ENCODE measurements at regions not wholly inside any gene's neighbourhood (a gene's known extent, or its start where the extent isn't known, plus 50 kb on each side); places are given as distances from the start of the nearest gene placed in this dataset.

GRCh38 chr5:81855591-81855990 is 104.7 kb upstream of the SSBP2 start:
- no peak for DNase-seq

- DNase-seq = no peak
These were observed 104.0 kb upstream of the SSBP2 start for GRCh38 chr5:81854915-81855314.

DNA sequence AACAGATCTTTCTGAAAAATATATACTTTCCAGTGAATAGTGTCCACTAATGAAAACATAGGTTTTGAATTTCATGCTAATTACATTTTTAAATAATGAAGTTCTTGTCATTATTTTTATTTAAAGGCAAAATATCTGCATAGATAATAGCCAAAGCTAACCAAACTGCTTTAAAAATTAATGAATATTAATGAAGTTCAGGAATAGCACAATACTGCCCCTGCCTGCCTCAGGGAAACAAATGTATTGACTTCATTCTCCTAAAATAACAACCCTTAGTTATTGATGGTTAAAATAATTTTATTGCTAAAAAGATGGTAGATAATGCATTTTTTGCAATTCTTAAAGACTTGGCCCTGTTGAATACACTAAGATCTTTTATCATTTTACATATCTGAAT is 103.6 kb upstream of the SSBP2 start:
- DNase-seq = no peak

DNA sequence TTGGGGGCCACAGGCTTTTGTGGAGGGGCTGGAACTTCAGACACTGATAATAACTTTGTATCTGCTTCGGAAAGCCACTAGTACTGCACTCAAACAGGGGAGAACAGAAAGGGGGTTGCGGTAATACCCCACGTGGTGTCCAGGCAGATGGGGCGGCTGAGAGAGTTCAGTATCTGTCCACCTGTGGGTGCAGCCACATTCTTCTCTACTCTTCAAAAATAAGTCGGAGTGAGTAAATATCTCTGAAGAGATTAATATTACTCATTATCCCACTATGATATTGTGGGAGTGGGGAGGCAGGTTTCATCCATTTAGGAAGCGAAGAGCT is 102.1 kb upstream of the SSBP2 start:
- no peak for DNase-seq

DNA sequence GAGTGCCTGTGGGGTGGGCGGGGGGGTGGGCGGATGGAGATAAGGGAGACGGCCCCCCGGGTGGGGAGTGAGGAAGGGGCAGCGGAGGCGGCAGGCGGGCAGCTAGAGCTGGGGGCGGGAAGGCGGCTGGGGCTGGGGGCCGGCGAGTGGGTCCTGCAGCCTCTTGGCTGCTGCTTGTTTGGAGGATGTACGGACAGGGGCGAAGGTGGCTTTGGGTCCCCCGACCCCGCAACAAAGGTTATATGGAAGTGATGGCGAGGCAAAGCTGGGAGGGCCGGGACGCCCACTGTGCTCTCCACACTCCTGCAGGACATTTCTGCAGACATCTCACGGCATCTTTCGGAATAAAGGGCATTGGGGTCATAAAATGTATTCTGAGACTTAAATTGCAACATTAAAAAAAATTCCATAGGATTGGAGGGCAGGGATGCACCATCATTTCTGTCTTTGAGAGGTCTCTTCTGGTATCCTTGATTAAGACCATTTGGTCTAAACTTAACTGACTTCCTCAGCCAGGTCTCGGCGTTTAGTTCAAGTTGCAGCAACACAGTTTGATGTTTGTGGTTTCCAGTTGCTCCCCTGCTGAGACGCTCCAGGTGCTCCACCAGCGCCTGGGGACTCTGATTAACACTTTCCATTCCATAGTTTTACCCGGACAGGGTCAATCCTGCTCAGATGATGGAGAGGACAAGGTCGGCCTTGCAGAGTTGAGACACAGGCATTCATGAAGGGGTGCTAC is 101.6 kb upstream of the SSBP2 start:
- DNase-seq = peak; percentile 51

- DNase-seq = peak; percentile 99
These were observed 100.7 kb upstream of the SSBP2 start for GRCh38 chr5:81851481-81852178.

- DNase-seq = no peak
These were observed 99.8 kb upstream of the SSBP2 start for GRCh38 chr5:81850501-81851357.

GRCh38 chr5:81849770-81850367 is 99.0 kb upstream of the SSBP2 start:
- no peak for DNase-seq

DNA sequence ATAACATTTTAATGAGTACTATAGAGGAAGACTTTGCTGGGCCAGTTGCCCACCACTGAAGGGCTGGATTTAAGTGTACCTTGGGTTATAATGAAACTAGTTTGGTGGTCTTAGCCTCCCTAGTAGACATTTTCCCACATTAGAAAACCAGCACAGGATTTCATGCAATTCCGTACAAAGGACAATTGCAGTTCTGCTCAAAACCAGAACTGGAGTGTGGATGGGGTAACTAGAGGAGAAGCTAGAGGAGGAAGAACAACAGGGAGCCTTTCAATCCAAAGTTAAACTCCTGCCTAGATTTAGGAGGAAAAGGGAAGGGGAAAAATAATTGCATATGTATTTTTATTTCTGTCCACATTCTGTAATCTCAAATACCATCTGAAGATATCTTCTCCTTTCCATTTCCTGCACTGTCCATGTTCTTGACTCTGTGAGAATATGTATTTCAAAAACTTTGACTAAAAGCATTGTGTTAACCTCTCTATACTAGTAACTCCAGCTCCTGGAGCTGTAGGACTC is 97.5 kb upstream of the SSBP2 start:
- no peak for DNase-seq

GRCh38 chr5:81846301-81846700 is 95.4 kb upstream of the SSBP2 start:
- DNase-seq = no peak

DNA sequence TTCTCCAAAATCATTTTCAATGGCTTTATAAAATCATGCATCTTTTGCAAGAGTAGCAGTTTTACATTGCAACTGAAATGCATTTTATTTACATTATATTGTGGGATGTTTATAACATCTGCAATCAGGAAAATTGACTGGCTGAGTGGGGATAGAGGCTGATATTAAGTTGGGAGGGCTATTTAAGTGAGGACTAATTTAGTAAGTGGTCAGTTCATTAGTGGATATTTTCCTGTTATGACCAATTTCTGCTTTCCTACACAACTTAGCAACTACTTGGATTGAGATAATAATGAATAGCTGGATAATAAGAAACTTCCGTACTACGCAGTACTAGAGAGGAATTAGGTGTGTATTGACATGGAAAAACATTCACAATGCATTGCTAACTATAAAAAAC is 92.9 kb upstream of the SSBP2 start:
- DNase-seq = no peak

DNA sequence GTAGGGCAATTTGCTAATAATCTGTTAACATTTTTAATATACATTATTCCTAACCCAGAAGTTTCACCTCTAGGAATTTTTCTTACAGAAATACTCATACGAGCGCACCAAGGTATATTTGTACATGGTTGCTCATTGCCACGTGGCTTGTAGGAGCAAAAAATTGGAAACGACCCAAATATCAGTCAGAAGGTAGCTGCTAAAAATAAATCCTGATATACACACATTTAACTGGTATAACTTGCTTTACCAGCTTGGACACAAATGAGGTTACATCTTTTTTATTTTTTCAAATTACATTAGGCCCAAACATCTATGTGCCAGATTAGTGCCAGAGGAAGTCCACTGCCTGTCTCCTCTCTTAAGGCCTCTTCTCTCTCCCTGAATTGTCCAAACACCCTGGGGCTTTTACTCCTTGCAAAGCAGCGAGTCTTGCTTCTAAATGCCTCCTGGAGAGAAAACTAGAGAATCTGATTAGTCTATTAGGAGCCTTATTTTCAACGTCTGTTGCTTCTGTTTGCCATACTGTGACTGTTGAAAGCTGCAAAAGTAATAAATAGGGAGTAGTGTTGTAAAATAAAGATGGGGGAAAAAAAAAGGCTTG is 92.0 kb upstream of the SSBP2 start:
- no peak for DNase-seq

GRCh38 chr5:81839034-81839433 is 88.1 kb upstream of the SSBP2 start:
- DNase-seq = no peak

GRCh38 chr5:81838307-81838906 is 87.5 kb upstream of the SSBP2 start:
- no peak for DNase-seq

DNA sequence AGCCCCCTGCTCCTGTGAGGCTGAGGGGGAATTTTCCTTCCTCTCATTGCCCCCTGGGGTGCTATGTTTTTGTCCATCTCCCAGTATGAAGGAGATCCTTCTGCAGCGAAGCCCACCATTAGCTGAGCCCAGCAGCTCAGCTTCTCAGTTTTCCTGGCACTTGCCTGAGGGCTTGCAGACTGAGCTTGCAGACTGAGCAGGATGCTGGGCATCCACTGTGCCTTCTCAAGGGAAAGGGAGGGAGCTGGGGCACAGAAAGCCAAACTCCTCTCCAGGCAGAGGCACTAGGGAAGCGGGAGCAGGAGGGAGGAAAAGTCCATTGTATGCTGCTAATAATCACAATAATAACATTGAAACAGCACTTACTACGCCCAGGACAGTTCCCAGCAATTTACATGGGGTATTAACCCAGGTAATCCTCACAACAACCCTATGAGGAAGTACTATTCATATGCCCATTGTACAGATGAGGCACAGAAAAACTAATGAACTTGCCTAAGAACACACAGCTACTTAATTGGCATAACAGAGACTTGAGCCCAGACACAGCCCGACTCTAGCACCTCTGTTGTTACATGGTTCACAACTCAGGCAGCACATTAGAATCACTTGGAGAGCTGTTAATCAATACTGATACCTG is 86.9 kb upstream of the SSBP2 start:
- DNase-seq = no peak

- DNase-seq = no peak
These were observed 85.0 kb upstream of the SSBP2 start for GRCh38 chr5:81835814-81836367.

- DNase-seq = no peak
These were observed 83.2 kb upstream of the SSBP2 start for GRCh38 chr5:81834021-81834660.

GRCh38 chr5:81830596-81830995 is 79.7 kb upstream of the SSBP2 start:
- no peak for DNase-seq

- DNase-seq = no peak
These were observed 78.3 kb upstream of the SSBP2 start for GRCh38 chr5:81829242-81829641.

GRCh38 chr5:81827500-81827899 is 76.6 kb upstream of the SSBP2 start:
- no peak for DNase-seq

- no peak for DNase-seq
These were observed 75.2 kb upstream of the SSBP2 start for GRCh38 chr5:81826128-81826527.
